ENCODE measurements at regions not wholly inside any gene's neighbourhood (a gene's known extent, or its start where the extent isn't known, plus 50 kb on each side); places are given as distances from the start of the nearest gene placed in this dataset.

DNA sequence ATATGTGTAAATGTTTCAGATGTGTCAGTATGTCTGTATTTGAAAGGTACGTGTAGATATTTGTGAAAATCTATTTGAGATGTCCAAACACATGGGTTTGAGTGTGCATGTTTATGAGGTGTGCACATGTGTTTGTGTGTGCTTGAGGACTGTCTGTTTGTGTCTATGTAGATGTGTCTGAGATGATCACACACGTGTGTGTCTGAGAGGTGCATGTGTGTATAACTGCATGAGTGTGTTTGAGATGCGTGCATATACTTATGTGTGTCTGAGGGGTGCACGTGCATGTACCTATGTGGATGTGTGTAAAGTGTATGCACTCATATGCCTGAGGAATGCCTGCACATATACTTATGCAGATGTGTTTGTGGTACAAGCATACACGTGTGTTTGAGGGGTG, 584.4 kb downstream of the BUD13 start:
- Histone ChIP-seq H3F3A (replicated peaks; ENCODE audit: insufficient read depth) (no peaks in the 10 kb centered on the region), H3K36me3 (replicated peaks in 1 of 2; ENCODE audit: control insufficient read depth in 1 of 2, insufficient read depth in 2 of 2, low read length in 1 of 2) (no peaks in the 10 kb centered on the region), H2AFZ (ENCODE audit: low read depth) (no peak overlapping the region), H3K4me2 (no peak overlapping the region), H4K20me1 (ENCODE audit: insufficient read depth) (no peaks in the 10 kb centered on the region), H3K27me3 (ENCODE audit: insufficient read depth) (no peaks in the 10 kb centered on the region), H3K27ac (ENCODE audit: low read depth in 2 of 2, low read length in 1 of 2) (no peak overlapping the region), H3K79me2 (ENCODE audit: insufficient read depth) (no peaks in the 10 kb centered on the region), H3K9me3 (no peaks in the 10 kb centered on the region), H3K9me2 (no peaks in the 10 kb centered on the region), H3K4me3 (ENCODE audit: low read depth in 2 of 2, low read length in 1 of 2) (no peak overlapping the region), H3K9ac (no peak overlapping the region), H3K4me1 (ENCODE audit: control insufficient read depth in 1 of 2, insufficient read depth in 2 of 2, low read depth in 1 of 2, low read length in 1 of 2) (peaks cover 4 to 27% of the 10 kb centered on the region in 2 experiments; a peak in 2 of 4 replicates)
- ChIA-PET CTCF (interaction anchor here (0.6 kb wide), 1 partner anchor 35 kb away, joined by 3 read pairs; no protein-coding TSS in a partner anchor), POLR2A (no interaction called here)
- no peak for DNase-seq
- 38% methylated on average over 5 of the region's 5 CpGs for WGBS (ENCODE audit: low lambda C conversion rate)
- TF ChIP-seq, protein P1, sequence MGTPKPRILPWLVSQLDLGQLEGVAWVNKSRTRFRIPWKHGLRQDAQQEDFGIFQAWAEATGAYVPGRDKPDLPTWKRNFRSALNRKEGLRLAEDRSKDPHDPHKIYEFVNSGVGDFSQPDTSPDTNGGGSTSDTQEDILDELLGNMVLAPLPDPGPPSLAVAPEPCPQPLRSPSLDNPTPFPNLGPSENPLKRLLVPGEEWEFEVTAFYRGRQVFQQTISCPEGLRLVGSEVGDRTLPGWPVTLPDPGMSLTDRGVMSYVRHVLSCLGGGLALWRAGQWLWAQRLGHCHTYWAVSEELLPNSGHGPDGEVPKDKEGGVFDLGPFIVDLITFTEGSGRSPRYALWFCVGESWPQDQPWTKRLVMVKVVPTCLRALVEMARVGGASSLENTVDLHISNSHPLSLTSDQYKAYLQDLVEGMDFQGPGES (IDR thresholded peaks at IDR 0.05; ENCODE audit: low read depth, low read length) = no peak
- no peak for TF ChIP-seq SIN3A (IDR thresholded peaks at IDR 0.05; ENCODE audit: borderline replicate concordance, low read depth, low read length)
- TF ChIP-seq MEF2A (IDR thresholded peaks at IDR 0.05; ENCODE audit: borderline replicate concordance, low read depth) = no peak
- TF ChIP-seq MXI1 (IDR thresholded peaks at IDR 0.05; ENCODE audit: low read depth, low read length) = no peak
- no peak for TF ChIP-seq TCF12 (IDR thresholded peaks at IDR 0.05)
- TF ChIP-seq, protein P2, sequence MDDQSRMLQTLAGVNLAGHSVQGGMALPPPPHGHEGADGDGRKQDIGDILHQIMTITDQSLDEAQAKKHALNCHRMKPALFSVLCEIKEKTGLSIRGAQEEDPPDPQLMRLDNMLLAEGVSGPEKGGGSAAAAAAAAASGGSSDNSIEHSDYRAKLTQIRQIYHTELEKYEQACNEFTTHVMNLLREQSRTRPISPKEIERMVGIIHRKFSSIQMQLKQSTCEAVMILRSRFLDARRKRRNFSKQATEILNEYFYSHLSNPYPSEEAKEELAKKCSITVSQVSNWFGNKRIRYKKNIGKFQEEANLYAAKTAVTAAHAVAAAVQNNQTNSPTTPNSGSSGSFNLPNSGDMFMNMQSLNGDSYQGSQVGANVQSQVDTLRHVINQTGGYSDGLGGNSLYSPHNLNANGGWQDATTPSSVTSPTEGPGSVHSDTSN (IDR thresholded peaks at IDR 0.05) = no peak
- no peak for TF ChIP-seq FOXJ3 (CRISPR knock-in tag; IDR thresholded peaks at IDR 0.05)
- TF ChIP-seq FOSL2 (IDR thresholded peaks at IDR 0.05; ENCODE audit: borderline replicate concordance, low read depth) = no peak
- TF ChIP-seq TAF1 (IDR thresholded peaks at IDR 0.05; ENCODE audit: borderline replicate concordance, low read depth, low read length) = no peak
- TF ChIP-seq, protein P3, sequence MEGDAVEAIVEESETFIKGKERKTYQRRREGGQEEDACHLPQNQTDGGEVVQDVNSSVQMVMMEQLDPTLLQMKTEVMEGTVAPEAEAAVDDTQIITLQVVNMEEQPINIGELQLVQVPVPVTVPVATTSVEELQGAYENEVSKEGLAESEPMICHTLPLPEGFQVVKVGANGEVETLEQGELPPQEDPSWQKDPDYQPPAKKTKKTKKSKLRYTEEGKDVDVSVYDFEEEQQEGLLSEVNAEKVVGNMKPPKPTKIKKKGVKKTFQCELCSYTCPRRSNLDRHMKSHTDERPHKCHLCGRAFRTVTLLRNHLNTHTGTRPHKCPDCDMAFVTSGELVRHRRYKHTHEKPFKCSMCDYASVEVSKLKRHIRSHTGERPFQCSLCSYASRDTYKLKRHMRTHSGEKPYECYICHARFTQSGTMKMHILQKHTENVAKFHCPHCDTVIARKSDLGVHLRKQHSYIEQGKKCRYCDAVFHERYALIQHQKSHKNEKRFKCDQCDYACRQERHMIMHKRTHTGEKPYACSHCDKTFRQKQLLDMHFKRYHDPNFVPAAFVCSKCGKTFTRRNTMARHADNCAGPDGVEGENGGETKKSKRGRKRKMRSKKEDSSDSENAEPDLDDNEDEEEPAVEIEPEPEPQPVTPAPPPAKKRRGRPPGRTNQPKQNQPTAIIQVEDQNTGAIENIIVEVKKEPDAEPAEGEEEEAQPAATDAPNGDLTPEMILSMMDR (IDR thresholded peaks at IDR 0.05) = no peak
- TF ChIP-seq JUND (IDR thresholded peaks at IDR 0.05) = no peak
- TF ChIP-seq, protein P4, sequence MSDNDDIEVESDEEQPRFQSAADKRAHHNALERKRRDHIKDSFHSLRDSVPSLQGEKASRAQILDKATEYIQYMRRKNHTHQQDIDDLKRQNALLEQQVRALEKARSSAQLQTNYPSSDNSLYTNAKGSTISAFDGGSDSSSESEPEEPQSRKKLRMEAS (IDR thresholded peaks at IDR 0.05; ENCODE audit: low read depth) = no peak
- TF ChIP-seq GATA2 (CRISPR knock-in tag; IDR thresholded peaks at IDR 0.05) = no peak
- no peak for TF ChIP-seq NRF1 (IDR thresholded peaks at IDR 0.05; ENCODE audit: low read depth, low read length)
- TF ChIP-seq SMC3 (IDR thresholded peaks at IDR 0.05; ENCODE audit: low read depth, low read length) = no peak
- TF ChIP-seq, protein P5, sequence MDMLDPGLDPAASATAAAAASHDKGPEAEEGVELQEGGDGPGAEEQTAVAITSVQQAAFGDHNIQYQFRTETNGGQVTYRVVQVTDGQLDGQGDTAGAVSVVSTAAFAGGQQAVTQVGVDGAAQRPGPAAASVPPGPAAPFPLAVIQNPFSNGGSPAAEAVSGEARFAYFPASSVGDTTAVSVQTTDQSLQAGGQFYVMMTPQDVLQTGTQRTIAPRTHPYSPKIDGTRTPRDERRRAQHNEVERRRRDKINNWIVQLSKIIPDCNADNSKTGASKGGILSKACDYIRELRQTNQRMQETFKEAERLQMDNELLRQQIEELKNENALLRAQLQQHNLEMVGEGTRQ (IDR thresholded peaks at IDR 0.05; ENCODE audit: borderline replicate concordance, low read depth, low read length) = no peak
- TF ChIP-seq RFX5 (IDR thresholded peaks at IDR 0.05; ENCODE audit: low read length) = no peak
- TF ChIP-seq, protein P6, sequence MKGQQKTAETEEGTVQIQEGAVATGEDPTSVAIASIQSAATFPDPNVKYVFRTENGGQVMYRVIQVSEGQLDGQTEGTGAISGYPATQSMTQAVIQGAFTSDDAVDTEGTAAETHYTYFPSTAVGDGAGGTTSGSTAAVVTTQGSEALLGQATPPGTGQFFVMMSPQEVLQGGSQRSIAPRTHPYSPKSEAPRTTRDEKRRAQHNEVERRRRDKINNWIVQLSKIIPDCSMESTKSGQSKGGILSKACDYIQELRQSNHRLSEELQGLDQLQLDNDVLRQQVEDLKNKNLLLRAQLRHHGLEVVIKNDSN (IDR thresholded peaks at IDR 0.05; ENCODE audit: borderline replicate concordance, low read depth) = no peak
- TF ChIP-seq FOXM1 (IDR thresholded peaks at IDR 0.05; ENCODE audit: low read depth) = no peak
- TF ChIP-seq, protein P7, sequence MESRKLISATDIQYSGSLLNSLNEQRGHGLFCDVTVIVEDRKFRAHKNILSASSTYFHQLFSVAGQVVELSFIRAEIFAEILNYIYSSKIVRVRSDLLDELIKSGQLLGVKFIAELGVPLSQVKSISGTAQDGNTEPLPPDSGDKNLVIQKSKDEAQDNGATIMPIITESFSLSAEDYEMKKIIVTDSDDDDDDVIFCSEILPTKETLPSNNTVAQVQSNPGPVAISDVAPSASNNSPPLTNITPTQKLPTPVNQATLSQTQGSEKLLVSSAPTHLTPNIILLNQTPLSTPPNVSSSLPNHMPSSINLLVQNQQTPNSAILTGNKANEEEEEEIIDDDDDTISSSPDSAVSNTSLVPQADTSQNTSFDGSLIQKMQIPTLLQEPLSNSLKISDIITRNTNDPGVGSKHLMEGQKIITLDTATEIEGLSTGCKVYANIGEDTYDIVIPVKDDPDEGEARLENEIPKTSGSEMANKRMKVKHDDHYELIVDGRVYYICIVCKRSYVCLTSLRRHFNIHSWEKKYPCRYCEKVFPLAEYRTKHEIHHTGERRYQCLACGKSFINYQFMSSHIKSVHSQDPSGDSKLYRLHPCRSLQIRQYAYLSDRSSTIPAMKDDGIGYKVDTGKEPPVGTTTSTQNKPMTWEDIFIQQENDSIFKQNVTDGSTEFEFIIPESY (IDR thresholded peaks at IDR 0.05; ENCODE audit: borderline replicate concordance, low read depth) = no peak

Measured in SK-N-SH (cell line).